Neural progenitor cell (in vitro differentiated cells): ENCODE measurements at regions not wholly inside any gene's neighbourhood (a gene's known extent, or its start where the extent isn't known, plus 50 kb on each side); places are given as distances from the start of the nearest gene placed in this dataset.

Experiments used
- DNase-seq: peaks from one replicate; pipeline ENCODE4 v3.0.0-alpha.2; 2016; ENCODE audit warnings: low spot score
- H2AFZ ChIP-seq: fragments of 200-600 bp; sonication (generic); replicated peaks from 2 replicates; pipeline ENCODE4 v1.6.1; 2016; ENCODE audit warnings: antibody characterized with exemption
- H3F3A ChIP-seq: fragments of 200-600 bp; sonication (generic); 2 replicates; pipeline ENCODE4 v1.6.1; 2016; ENCODE audit warnings: antibody characterized with exemption, low read depth
- H3K27ac ChIP-seq: fragments of 200-600 bp; sonication (generic); 2 replicates; pipeline ENCODE4 v1.5.1; 2016; ENCODE audit warnings: mild to moderate bottlenecking
- H3K27me3 ChIP-seq: fragments of 200-600 bp; sonication (generic); 2 replicates; pipeline ENCODE4 v1.6.1; 2016; ENCODE audit warnings: mild to moderate bottlenecking, moderate library complexity
- H3K36me3 ChIP-seq: fragments of 200-600 bp; sonication (generic); 2 replicates; pipeline ENCODE4 v1.5.1; 2016
- H3K4me1 ChIP-seq: fragments of 200-600 bp; sonication (generic); 2 replicates; pipeline ENCODE4 v1.6.1; 2016; ENCODE audit warnings: mixed run types
- H3K4me2 ChIP-seq: fragments of 200-600 bp; sonication (generic); 2 replicates; pipeline ENCODE4 v1.6.1; 2016
- H3K4me3 ChIP-seq: fragments of 200-600 bp; sonication (generic); 2 replicates; pipeline ENCODE4 v1.5.1; 2016
- H3K79me2 ChIP-seq: fragments of 200-600 bp; sonication (generic); 2 replicates; pipeline ENCODE4 v1.6.1; 2016; ENCODE audit warnings: low read depth
- H3K9ac ChIP-seq: fragments of 200-600 bp; sonication (generic); 2 replicates; pipeline ENCODE4 v1.6.1; 2016
- H3K9me3 ChIP-seq: fragments of 200-600 bp; sonication (generic); 2 replicates; pipeline ENCODE4 v1.5.1; 2016; ENCODE audit warnings: low read depth
- H4K20me1 ChIP-seq: fragments of 200-600 bp; sonication (generic); 2 replicates; pipeline ENCODE4 v1.6.1; 2016; ENCODE audit warnings: low read depth
- H3K27ac Mint-ChIP-seq: 3 replicates; pipeline ENCODE4 v1.8.0; 2021; ENCODE audit warnings: mixed read lengths
- H3K27me3 Mint-ChIP-seq: 2 replicates; pipeline ENCODE4 v1.8.0; 2022; ENCODE audit warnings: low read depth, mild to moderate bottlenecking, inconsistent platforms, moderate library complexity, mixed read lengths; ENCODE audit not compliant: insufficient read depth
- H3K36me3 Mint-ChIP-seq: 3 replicates; pipeline ENCODE4 v1.8.0; 2021; ENCODE audit warnings: mixed read lengths
- H3K4me1 Mint-ChIP-seq: 3 replicates; pipeline ENCODE4 v1.8.0; 2021; ENCODE audit warnings: mixed read lengths
- H3K4me3 Mint-ChIP-seq: 3 replicates; pipeline ENCODE4 v1.8.0; 2021; ENCODE audit warnings: mild to moderate bottlenecking, moderate library complexity, mixed read lengths
- H3K9me3 Mint-ChIP-seq: 3 replicates; pipeline ENCODE4 v1.8.0; 2020; ENCODE audit warnings: mixed read lengths
- EZH2 ChIP-seq: fragments of 200-600 bp; sonication (generic); IDR thresholded peaks from 2 replicates; pipeline ENCODE4 v1.6.1; 2017; ENCODE audit warnings: antibody characterized with exemption, mild to moderate bottlenecking, moderate library complexity
- EZH2phosphoT487 ChIP-seq: fragments of 200-600 bp; sonication (generic); IDR thresholded peaks from 2 replicates; pipeline ENCODE4 v1.6.1; 2017; ENCODE audit warnings: antibody characterized with exemption
- TF ChIP-seq, protein P1 (sequence below): fragments of 200-600 bp; sonication (generic); IDR thresholded peaks from 2 replicates; pipeline ENCODE4 v1.5.1; 2017; ENCODE audit warnings: antibody characterized with exemption, mild to moderate bottlenecking

DNA sequence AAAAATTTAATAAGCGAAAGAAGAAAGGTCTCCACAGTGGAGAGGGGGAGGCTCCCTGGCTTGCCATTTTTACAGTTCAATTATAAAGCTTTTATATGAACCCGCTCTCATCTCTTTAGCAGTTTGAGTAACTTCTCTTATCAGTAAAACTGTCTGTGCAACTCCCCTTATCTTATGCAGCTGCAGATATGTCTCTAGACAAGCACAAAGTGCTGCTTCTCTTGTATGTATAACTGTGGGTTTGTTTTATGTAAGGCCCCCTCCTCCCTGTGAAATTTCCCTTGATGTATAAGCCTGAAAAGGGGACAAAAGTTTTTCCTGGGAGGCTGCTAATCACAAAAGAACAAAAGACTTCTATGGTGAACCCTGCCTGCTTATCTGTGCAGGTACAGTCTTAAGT is 90.2 kb upstream of the USP9Y start:
- TF ChIP-seq, protein P1, sequence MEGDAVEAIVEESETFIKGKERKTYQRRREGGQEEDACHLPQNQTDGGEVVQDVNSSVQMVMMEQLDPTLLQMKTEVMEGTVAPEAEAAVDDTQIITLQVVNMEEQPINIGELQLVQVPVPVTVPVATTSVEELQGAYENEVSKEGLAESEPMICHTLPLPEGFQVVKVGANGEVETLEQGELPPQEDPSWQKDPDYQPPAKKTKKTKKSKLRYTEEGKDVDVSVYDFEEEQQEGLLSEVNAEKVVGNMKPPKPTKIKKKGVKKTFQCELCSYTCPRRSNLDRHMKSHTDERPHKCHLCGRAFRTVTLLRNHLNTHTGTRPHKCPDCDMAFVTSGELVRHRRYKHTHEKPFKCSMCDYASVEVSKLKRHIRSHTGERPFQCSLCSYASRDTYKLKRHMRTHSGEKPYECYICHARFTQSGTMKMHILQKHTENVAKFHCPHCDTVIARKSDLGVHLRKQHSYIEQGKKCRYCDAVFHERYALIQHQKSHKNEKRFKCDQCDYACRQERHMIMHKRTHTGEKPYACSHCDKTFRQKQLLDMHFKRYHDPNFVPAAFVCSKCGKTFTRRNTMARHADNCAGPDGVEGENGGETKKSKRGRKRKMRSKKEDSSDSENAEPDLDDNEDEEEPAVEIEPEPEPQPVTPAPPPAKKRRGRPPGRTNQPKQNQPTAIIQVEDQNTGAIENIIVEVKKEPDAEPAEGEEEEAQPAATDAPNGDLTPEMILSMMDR, result no peak
- no peak for TF ChIP-seq EZH2
- TF ChIP-seq EZH2phosphoT487, result no peak
- no peak for DNase-seq
- H3K4me1 ChIP-seq, result no peaks in the 10 kb centered on the region
- H3K4me3 ChIP-seq, result no peak overlapping the region
- Mint-ChIP-seq H3K9me3 (no peaks in the 10 kb centered on the region), H3K4me3 (no peak overlapping the region), H3K27ac (no peak overlapping the region), H3K36me3 (no peaks in the 10 kb centered on the region), H3K4me1 (no peaks in the 10 kb centered on the region), H3K27me3 (no peaks in the 10 kb centered on the region)
- H3K9me3 ChIP-seq, result no peaks in the 10 kb centered on the region
- H3K27ac ChIP-seq, result no peak overlapping the region
- H3K79me2 ChIP-seq, result no peaks in the 10 kb centered on the region
- H3K9ac ChIP-seq, result no peak overlapping the region
- H2AFZ ChIP-seq, result no peak overlapping the region
- no peaks in the 10 kb centered on the region for H3K36me3 ChIP-seq
- no peaks in the 10 kb centered on the region for H3K27me3 ChIP-seq
- H3K4me2 ChIP-seq, result no peak overlapping the region
- H3F3A ChIP-seq, result no peaks in the 10 kb centered on the region
- H4K20me1 ChIP-seq, result no peaks in the 10 kb centered on the region

DNA sequence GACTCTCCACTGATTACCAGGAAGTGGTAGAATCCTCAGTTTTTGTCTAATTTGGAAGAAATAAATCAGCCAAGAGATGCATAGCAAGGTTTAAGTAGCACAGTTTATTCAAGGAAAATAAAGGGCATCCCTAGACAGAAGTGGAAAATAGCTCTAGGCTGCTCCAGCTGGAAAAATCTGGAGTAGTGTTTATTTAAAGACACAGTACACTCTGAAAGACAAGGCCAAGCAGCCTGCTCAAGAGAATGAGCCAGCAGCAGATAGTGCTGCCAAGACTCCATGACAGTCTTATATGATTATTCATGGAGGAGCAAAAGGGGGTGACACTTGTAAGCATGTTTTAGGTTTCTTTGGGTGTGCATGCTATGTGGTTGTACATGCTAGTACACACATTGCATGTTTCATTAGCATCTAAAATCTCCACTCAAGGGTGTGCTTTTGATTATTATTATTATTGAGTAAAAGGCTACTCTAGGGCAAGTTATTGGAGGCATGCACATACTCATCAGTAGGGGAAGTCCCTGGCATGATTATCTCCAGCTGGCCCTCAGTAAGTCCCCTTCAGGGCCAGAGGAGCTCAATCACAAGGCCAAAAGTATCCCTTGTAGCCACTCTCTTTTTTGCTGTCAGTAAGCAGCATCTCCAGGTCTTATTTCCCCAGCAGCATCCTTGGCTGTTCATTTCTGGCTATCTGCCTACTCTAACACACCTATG is 85.1 kb upstream of the USP9Y start:
- no peaks in the 10 kb centered on the region for H3K36me3 Mint-ChIP-seq
- DNase-seq, result no peak

DNA sequence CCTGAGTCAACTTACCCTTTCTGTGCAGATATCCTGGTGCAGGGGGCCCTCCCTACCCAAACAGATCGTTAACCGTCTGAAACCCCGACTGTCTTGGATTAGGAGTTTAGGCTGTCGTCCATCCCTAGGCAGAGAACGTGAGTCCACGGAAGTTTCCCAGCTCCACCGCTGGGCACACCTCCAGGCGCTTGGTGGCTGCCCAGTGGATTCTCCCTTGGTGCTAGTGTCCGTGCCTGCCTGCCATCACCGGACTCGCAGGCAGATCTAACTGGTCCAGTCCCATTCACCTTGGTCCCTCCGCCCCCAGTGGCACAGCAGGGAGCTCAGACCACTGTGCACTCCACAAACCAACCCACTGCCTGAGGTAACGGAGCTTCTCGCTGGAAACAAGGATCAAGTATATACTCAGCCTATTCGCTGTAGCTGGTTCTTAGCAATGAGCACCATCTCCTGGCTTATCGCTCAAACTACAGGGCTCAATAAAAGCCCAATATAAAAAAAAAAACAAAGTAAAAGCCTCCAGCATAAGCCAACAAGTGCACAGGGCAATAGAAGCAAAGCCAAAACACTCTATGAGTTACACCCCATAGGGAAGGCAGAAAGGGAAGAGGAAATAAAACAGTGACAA is 79.5 kb upstream of the USP9Y start:
- no peak overlapping the region for H3K27ac Mint-ChIP-seq
- Histone ChIP-seq H3K27me3 (no peaks in the 10 kb centered on the region), H3K4me2 (no peak overlapping the region), H4K20me1 (no peaks in the 10 kb centered on the region), H3K9ac (no peak overlapping the region), H3K36me3 (no peaks in the 10 kb centered on the region), H3K79me2 (no peaks in the 10 kb centered on the region), H3K4me1 (no peaks in the 10 kb centered on the region), H2AFZ (no peak overlapping the region), H3F3A (no peaks in the 10 kb centered on the region), H3K4me3 (no peak overlapping the region), H3K27ac (no peak overlapping the region), H3K9me3 (no peaks in the 10 kb centered on the region)
- H3K9me3 Mint-ChIP-seq, result no peaks in the 10 kb centered on the region
- no peak for DNase-seq
- TF ChIP-seq EZH2phosphoT487, result no peak
- TF ChIP-seq, protein P1, result no peak
- no peak for TF ChIP-seq EZH2
- no peaks in the 10 kb centered on the region for H3K36me3 Mint-ChIP-seq
- no peaks in the 10 kb centered on the region for H3K27me3 Mint-ChIP-seq
- no peaks in the 10 kb centered on the region for H3K4me1 Mint-ChIP-seq
- H3K4me3 Mint-ChIP-seq, result no peak overlapping the region

More for the DNA sequence above, 85.1 kb upstream of the USP9Y start:
- Histone ChIP-seq H3F3A (no peaks in the 10 kb centered on the region), H4K20me1 (no peaks in the 10 kb centered on the region), H3K4me3 (no peak overlapping the region), H3K4me2 (no peak overlapping the region), H3K4me1 (no peaks in the 10 kb centered on the region), H3K9ac (no peak overlapping the region), H3K36me3 (no peaks in the 10 kb centered on the region), H3K27ac (no peak overlapping the region), H3K9me3 (no peaks in the 10 kb centered on the region), H3K27me3 (no peaks in the 10 kb centered on the region), H2AFZ (no peak overlapping the region), H3K79me2 (no peaks in the 10 kb centered on the region)
- H3K27me3 Mint-ChIP-seq, result no peaks in the 10 kb centered on the region
- H3K9me3 Mint-ChIP-seq, result no peaks in the 10 kb centered on the region
- no peaks in the 10 kb centered on the region for H3K4me1 Mint-ChIP-seq
- TF ChIP-seq, protein P1, result no peak
- TF ChIP-seq EZH2phosphoT487 (no peak), EZH2 (no peak)
- no peak overlapping the region for H3K4me3 Mint-ChIP-seq
- no peak overlapping the region for H3K27ac Mint-ChIP-seq
